ENCODE measurements at regions not wholly inside any gene's neighbourhood (a gene's known extent, or its start where the extent isn't known, plus 50 kb on each side); places are given as distances from the start of the nearest gene placed in this dataset.

- no peaks in the 10 kb centered on the region for H3K79me2 ChIP-seq (ENCODE audit: insufficient read depth, low read length)
- H3K4me2 ChIP-seq (ENCODE audit: low read depth, low read length, poor library complexity, severe bottlenecking), result no peak overlapping the region
- no peak overlapping the region for H2AFZ ChIP-seq (ENCODE audit: low read length)
- H3K4me1 ChIP-seq (ENCODE audit: insufficient read depth, low read length, poor library complexity, severe bottlenecking), result no peaks in the 10 kb centered on the region
- no peaks in the 10 kb centered on the region for H3K9me3 ChIP-seq (ENCODE audit: insufficient read depth, low read depth, low read length)
- no peaks in the 10 kb centered on the region for H3K27me3 ChIP-seq (ENCODE audit: insufficient read depth, low read length, poor library complexity, severe bottlenecking)
- no peak overlapping the region for H3K9ac ChIP-seq (ENCODE audit: low read depth, low read length, poor library complexity, severe bottlenecking)
- H3F3A ChIP-seq (ENCODE audit: low read depth), result no peaks in the 10 kb centered on the region
- H3K36me3 ChIP-seq (ENCODE audit: insufficient read depth, low read length), result no peaks in the 10 kb centered on the region
- no peak for TF ChIP-seq EZH2phosphoT487 (IDR thresholded peaks at IDR 0.05; ENCODE audit: borderline replicate concordance)
- no peak for TF ChIP-seq CTCF (conservative IDR thresholded peaks at IDR 0.05; ENCODE audit: low read length)
- no peaks in the 10 kb centered on the region for H4K20me1 ChIP-seq (ENCODE audit: insufficient read depth, low read length, poor library complexity, severe bottlenecking)
- H3K4me3 ChIP-seq (ENCODE audit: low read length, poor library complexity, severe bottlenecking), result no peak overlapping the region
- H3K9me2 ChIP-seq (replicated peaks; ENCODE audit: low read depth, low read length), result no peaks in the 10 kb centered on the region
These were observed 377.3 kb downstream of the GASK1B start for GRCh38 chr4:157795495-157795894.

- Histone ChIP-seq H3K79me2 (ENCODE audit: insufficient read depth, low read length) (no peaks in the 10 kb centered on the region), H4K20me1 (ENCODE audit: insufficient read depth, low read length, poor library complexity, severe bottlenecking) (no peaks in the 10 kb centered on the region), H2AFZ (ENCODE audit: low read length) (no peak overlapping the region), H3K4me1 (ENCODE audit: insufficient read depth, low read length, poor library complexity, severe bottlenecking) (no peaks in the 10 kb centered on the region), H3F3A (ENCODE audit: low read depth) (no peaks in the 10 kb centered on the region), H3K9me3 (ENCODE audit: insufficient read depth, low read depth, low read length) (no peaks in the 10 kb centered on the region), H3K4me3 (ENCODE audit: low read length, poor library complexity, severe bottlenecking) (no peak overlapping the region), H3K9me2 (replicated peaks; ENCODE audit: low read depth, low read length) (no peaks in the 10 kb centered on the region), H3K27me3 (ENCODE audit: insufficient read depth, low read length, poor library complexity, severe bottlenecking) (no peaks in the 10 kb centered on the region), H3K9ac (ENCODE audit: low read depth, low read length, poor library complexity, severe bottlenecking) (no peak overlapping the region), H3K36me3 (ENCODE audit: insufficient read depth, low read length) (no peaks in the 10 kb centered on the region), H3K4me2 (ENCODE audit: low read depth, low read length, poor library complexity, severe bottlenecking) (no peak overlapping the region)
- no peak for TF ChIP-seq CTCF (conservative IDR thresholded peaks at IDR 0.05; ENCODE audit: low read length)
- no peak for TF ChIP-seq EZH2phosphoT487 (IDR thresholded peaks at IDR 0.05; ENCODE audit: borderline replicate concordance)
These were observed 380.1 kb downstream of the GASK1B start for GRCh38 chr4:157792716-157793115.

GRCh38 chr4:157791236-157791635 is 381.6 kb downstream of the GASK1B start:
- Histone ChIP-seq H3K4me2 (ENCODE audit: low read depth, low read length, poor library complexity, severe bottlenecking) (no peak overlapping the region), H4K20me1 (ENCODE audit: insufficient read depth, low read length, poor library complexity, severe bottlenecking) (no peaks in the 10 kb centered on the region), H3K27me3 (ENCODE audit: insufficient read depth, low read length, poor library complexity, severe bottlenecking) (no peaks in the 10 kb centered on the region), H3K4me1 (ENCODE audit: insufficient read depth, low read length, poor library complexity, severe bottlenecking) (no peaks in the 10 kb centered on the region), H3K36me3 (ENCODE audit: insufficient read depth, low read length) (no peaks in the 10 kb centered on the region), H3K9me2 (replicated peaks; ENCODE audit: low read depth, low read length) (no peaks in the 10 kb centered on the region), H3K4me3 (ENCODE audit: low read length, poor library complexity, severe bottlenecking) (no peak overlapping the region), H3F3A (ENCODE audit: low read depth) (no peaks in the 10 kb centered on the region), H2AFZ (ENCODE audit: low read length) (no peak overlapping the region), H3K79me2 (ENCODE audit: insufficient read depth, low read length) (no peaks in the 10 kb centered on the region), H3K9ac (ENCODE audit: low read depth, low read length, poor library complexity, severe bottlenecking) (no peak overlapping the region), H3K9me3 (ENCODE audit: insufficient read depth, low read depth, low read length) (no peaks in the 10 kb centered on the region)
- TF ChIP-seq CTCF (conservative IDR thresholded peaks at IDR 0.05; ENCODE audit: low read length) (no peak), EZH2phosphoT487 (IDR thresholded peaks at IDR 0.05; ENCODE audit: borderline replicate concordance) (no peak)

Data from Loucy (cell line).